CD4-positive, alpha-beta T cell treated with Interferon gamma for 1 hour (primary cell): ENCODE measurements at regions not wholly inside any gene's neighbourhood (a gene's known extent, or its start where the extent isn't known, plus 50 kb on each side); places are given as distances from the start of the nearest gene placed in this dataset.
"Not testable (repeated sequence)": the region's sequence is repeated elsewhere in the genome, so short reads cannot be mapped to it uniquely, and the experiment has no call there.

Experiments
- DNase-seq: peaks from one replicate; pipeline ENCODE4 v3.0.0-alpha.2; 2020

DNA sequence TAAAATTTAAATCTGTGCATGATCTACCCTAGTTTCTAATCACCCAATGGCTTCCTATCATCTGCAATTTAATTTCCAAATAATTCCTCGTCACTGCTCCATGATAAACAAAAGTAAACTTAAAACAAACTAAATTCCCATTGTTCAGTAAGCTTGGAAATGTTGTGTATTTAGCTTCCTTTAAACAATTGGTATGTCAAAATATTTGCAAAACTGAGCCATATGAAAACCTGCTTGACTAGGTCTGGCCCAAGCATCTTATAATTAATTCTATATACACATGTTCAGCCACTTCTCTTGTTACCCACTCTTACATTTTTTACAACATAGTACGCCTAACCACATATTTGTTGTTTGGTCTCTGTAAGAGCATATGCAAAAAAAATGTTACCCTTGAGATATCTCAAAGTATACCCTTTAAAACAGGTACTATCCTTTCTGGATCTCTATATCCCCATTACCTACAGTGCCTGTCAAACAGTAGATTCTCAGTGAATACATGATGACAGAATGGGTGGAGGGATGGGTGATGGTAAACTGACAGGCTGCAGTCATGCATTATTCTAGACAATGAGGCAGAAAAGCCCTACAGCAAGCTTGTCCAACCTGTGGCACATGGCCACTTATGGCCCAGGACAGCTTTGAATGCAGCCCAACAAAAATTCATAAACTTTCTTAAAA is 1277.9 kb upstream of the TENM4 start:
- no peak for DNase-seq

DNA sequence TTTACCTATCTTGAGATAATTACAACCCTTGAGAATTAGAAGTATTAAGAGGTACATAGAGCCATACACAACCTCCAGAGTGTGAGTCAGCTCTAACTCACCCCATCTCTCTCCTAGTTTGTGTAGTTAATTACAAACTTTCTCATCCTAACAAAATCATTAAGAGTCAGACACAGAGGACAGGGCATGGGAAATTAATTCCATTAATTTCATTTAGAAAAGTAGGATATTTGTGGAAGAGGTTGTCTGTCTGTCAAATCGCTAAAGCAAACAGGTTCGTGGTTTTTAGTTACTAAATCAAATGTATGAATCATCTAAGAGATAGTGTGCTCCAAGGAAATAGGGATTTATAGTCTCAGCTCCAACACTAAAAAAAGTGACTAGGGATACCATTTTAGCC is 1261.4 kb upstream of the TENM4 start:
- DNase-seq: no peak

DNA sequence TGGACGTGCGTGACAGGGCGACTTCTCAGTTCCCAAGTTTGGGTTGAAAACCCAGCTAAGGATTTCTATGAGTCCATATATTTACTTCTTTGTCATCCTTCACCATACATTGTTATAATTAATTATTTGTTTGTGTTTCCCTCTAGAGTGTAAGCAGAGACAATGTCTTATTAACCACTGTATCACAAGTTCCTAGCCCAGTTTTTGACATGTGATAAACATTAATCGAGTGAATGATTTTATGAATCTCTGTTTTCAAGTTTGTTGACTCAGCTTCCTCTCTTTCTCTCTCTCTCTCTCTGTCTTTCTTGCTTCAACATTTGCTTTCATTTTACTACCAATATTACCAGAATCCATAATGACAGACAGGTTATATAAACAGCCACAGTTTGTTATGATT is 1259.6 kb upstream of the TENM4 start:
- no peak for DNase-seq

DNA sequence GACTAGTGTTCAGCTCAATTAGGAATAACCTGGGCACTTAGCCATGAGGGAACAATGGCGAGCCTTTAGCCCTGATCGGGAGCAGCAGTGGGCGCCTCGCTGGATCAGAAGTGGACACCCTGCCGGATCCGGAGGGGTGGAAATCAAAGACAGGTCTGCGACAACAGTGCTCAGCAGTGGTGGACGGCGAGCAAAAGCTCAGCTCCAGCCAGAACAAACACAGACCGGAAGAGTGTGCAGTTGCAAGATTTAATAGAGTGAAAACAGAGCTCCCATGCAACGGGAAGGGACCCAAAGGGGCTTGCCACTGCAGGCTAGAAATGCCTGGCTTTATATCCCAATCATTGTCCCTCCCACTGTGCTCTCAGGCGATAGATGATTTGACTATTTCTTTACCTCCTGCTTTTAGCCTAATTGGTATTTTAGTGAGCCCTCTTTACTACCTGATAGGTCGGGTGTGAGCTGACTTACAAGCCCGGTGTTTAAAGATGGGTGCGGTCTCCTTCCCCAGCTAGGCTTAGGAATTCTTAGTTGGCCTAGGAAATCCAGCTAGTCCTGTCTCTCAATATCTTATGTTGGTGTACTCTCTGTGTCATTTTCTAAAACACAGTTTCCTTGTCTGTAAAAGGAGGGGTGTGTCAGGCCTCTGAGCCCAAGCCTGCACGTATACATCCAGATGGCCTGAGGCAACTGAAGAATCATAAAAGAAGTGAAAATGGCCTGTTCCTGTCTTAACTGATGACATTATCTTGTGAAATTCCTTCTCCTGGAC is 1258.8 kb upstream of the TENM4 start:
- DNase-seq: not testable (repeated sequence)

DNA sequence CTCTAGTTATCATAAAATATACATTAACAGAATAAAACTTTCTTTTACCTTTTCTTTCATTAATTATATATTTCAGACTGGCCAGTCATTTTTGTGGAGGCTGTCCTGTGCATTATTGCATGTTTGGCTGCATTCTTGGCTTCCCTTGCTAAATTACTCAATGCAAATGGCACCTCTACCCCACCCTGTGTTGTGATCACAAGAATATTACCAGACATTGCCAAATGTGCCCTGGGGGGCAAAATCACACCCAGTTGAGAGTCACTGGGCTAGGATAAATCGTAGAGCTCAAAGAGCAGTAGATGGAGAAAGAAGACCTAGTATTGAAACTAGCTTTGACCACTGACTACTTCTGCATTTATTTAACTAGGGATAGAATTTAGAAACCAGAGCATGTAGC is 1257.8 kb upstream of the TENM4 start:
- DNase-seq: no peak

DNA sequence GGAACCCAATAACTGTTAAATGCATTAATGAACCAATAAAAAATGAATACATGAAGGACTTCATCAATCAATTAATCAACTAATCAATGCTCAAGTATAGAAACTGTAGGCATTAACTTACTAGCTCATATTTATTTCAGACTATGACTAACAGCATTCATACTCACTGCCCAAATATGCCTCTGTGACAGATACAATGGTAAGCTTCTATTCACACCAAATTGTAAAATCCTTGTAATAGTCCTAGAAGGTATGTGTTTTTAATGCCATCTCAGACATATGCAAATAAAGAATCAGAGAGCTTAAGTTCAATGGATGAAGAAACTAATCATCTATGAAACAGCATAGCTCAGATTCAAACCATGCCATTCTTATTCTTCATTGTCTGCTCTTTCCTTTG is 1253.6 kb upstream of the TENM4 start:
- no peak for DNase-seq

DNA sequence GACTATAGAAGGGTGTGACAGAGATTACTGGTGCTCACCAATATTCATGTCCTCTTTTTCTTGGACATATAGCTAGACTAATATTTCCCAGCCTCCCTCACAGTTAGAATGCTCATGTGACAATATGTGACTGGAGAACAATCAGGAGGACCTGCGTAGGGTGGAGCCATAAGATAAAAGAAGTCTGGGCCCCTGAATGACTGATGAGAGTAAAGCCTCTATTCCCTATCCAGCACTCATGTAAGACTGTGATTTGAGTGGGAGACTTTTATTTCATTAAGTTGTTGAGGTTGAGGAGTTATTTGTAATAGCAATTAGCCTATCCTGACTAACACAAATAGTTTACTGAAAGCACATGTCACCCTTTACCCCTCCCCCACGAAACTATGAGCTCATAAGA is 1247.1 kb upstream of the TENM4 start:
- no peak for DNase-seq

DNA sequence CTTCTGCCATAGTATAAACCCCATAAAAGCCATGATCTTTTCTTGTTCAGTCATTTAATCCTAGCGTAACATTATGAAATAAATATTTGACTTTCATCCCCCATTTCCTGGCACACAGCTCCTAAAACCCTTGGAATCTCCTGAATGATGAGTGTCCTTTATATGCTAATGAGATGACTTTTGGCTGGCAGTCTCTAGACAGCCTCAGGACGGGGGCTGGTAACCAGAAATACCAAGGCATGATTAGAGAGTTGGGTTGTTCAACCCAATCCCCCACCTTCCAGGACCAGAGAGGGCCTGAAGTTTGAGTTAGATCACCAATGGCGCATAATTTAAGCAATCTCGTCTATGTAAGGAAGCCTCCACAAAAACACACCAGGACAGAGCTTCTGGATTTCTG is 1246.1 kb upstream of the TENM4 start:
- DNase-seq: no peak

DNA sequence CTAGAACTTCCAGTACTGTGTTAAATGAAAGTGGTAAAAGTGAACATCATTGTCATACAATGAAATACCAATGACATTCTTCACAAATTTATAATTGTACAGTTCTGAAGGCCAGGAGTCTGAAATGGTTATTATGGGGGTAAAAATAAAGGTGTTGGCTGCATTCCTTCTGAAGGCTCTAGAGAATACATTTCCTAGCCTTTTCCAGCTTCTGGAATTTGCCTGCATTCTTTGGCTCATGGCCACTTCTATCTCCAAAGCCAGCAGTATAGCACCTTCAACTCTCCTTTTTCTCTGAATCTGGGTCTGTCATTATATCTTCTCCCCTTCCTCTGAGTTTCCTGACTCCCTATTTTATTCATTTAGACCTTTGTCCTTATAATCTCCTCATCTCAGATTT is 1232.7 kb upstream of the TENM4 start:
- DNase-seq: no peak

DNA sequence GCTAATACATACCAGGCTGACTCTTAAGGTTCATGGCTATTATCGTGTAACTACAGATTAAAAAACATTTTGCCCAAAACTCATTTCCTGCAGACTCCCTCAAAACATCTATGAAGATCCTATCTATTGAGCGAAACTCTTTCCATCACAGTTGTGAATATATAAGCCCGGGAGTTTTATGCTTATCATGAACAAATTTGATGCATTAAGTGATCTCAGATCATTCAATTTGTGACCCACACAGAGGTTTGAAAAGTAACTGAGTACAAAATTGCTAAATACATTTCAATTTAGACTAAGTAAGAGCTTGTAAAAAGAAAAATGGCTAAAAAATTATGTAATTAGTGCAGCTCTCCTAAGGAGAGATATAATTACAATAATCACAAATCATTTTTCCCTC is 1228.8 kb upstream of the TENM4 start:
- no peak for DNase-seq

DNA sequence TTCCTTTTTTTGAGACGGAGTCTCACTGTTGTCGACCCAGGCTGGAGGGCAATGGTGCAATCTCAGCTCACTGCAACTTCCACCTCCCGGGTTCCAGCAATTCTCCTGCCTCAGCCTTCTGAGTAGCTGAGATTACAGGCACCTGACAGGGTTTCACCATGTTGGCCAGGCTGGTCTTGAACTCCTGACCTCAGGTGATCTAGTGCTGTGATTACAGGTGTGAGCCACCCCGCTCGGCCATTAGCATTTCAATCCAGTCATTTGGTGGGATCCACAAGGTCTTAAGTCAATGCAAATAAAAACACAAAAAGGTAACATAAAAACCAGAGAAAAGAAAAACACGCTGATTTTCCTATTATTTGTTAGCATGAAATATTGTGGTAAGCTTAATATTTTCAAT is 1227.2 kb upstream of the TENM4 start:
- no peak for DNase-seq

DNA sequence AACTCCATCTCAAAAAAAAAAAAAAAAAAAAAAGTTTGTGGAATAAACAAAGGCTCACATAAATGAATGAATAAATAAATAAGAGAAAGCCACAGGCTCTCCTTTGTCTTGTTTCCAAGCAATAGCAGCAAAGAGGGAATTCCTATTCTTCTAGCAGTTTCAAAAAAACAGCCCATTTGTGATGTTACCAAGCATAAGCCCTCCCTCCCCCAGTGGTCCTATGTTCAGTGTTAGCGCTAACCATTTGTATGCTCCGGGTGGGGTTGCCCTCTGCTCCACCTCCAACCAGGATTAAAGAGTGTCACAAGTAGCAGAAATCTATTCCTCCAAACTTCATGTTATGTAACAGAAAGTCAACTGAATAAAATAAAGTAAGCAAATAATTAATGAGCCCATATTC is 1215.0 kb upstream of the TENM4 start:
- no peak for DNase-seq

DNA sequence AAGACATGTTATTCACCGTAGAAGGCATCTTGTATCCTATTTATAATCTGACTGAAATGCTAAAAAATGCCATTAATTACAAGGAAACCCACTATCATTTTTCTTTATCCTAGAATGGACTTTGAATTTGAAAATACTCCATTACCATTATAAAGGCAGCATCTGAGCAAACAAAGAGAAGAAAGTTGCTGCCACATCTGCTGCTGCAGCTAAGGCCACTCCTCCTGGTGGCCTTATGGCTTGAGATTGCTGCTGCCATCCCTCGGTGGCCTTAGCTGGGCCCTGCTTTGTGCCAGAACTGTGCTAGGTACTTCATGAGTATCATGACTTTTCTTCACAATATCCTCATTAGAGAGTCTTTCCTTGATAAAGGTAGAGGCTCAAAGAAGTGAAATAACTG is 1210.1 kb upstream of the TENM4 start:
- DNase-seq: no peak

DNA sequence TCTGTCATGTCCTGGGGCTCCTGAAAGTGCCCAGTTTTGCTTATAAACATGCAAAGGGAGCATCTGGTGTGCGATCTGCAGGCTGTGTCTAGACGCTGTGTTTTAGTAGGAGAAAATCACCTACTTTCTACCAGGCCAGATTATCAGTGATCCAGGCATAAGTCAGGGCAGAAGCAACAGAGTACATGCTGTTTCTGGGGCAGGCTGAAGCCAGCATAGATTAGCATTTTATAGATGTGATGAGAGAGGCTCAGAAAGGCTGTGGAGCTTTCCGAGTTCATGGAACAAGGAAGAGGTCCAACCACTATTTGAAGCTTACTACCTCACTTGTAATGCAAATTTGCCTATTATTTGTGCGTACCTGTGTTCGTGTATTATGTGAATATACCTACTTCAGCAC is 1208.4 kb upstream of the TENM4 start:
- no peak for DNase-seq

DNA sequence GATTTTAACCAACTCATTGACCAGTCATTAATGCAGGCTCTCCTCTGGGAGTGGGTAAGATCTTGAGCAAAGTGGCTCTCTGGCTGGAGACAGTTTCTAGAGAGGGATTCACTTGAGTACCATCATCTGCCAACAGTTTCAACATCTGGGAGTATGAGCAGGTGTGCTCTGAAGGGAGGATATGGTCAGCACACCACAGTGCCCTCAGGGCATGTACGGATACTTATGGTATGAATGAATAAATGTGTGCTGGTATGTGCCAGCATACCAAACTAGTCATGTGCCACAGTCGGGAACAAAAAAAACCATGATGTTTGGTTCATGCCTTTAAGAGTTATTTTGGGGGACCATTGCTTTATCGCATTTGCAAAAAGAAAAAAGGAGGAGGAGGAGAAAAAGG is 1197.5 kb upstream of the TENM4 start:
- DNase-seq: no peak

DNA sequence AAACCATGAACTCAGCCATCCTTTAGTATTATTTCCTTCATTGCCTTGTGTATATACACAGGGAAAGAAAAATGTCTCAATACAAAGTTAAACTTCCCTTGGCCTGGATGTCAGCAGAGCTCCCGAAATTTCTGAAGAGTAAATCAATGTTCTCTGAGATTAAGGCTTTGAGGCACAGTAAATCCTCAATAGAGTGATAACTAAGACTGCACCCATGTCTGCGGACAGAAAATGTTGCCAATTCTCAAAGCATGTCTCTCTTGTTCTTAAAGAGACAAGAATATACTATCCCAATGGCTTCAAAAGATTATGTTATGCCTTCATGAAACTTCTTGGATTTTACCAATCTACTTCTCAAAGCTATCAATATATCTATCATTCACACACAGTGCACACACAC is 1196.7 kb upstream of the TENM4 start:
- DNase-seq: no peak

DNA sequence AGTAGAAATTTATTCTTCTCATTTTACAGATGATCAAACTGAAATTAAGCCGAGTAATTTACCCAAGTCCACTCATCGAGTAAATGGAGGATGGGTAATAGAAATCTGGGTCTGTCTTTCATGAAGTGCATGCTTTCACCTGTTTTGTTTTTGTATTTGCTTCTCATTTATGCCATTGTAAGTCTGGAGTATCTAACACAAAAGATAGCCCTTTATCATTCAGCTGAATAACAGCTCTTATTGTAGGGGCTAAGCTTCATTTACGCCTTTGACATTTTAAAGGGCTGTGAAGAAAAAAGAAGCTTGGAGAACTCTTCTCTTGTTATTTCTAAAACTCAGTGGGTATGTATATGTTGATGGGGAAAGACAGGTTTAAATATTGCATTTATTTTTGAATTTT is 1196.2 kb upstream of the TENM4 start:
- no peak for DNase-seq

DNA sequence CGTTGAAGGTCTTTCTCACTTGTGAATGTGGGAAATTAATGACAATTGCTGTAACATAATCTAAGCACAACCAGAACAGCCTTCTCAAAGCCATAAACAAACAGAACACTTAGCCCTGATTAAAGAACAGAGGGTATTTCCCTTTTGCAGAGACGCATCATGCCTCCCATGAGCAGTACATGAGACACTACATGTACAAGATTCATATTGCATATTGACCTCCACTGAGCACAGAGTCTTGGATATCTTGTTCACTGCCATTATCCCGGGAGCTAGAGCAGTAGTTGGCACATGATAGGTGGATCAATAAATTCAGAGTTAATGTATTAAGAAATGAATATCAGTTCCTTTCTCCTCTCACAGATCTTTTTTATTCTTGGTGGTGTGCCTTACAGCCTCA is 1194.3 kb upstream of the TENM4 start:
- no peak for DNase-seq

DNA sequence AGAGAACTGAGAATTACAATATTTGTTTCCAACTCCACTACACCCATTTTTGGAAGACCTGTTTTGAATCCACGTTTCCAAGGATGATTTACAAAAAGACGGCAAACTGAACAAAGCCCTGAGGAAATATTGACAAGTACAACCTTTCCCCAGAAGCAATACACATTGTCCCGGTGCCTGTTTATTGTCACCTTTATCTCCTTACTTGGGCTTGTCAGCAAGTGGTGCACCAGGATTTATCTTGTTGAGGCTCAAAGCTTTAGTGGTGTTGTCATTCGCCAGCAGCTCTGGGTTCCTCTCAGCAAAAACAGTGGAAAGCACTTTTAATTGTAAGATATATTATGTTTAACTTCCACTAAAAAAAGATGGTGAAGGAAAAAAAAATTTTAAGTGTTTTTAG is 1191.9 kb upstream of the TENM4 start:
- DNase-seq: no peak

DNA sequence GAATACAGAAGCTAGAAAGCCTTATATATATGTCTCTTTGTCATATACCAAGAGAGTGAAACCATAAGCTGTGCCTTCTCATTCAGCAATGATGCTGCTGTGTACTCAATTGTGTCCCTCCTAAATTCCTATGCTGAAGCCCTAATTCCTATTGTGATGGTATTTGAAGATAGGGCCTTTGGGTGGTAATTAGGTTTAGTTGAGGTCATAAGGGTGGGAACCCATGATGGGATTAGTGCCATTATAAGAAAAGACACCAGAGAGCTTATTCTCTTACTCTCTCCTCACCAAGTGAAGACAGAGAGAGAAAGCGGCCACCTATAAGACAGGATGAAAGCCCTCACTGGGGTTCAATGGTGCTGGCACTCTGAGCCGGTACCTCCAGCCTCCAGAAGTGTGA is 1191.3 kb upstream of the TENM4 start:
- no peak for DNase-seq

DNA sequence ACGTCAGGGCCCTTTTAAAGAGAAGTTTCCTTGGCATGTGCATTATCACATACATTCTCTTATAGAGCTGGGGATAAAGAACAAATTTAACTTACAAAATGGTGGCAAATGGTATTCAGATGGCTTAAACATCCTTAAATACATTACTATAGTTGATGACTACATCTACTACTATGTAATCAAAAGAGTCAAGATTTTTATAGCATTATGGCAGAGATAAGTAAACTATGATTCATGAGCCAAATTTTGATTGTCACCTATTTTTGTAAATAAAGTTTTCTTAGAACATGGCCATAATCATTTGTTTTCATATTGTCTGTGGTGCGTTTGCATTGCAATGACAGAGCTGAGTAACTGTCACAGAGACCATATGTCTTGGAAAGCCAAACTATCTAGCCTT is 1188.6 kb upstream of the TENM4 start:
- DNase-seq: no peak

DNA sequence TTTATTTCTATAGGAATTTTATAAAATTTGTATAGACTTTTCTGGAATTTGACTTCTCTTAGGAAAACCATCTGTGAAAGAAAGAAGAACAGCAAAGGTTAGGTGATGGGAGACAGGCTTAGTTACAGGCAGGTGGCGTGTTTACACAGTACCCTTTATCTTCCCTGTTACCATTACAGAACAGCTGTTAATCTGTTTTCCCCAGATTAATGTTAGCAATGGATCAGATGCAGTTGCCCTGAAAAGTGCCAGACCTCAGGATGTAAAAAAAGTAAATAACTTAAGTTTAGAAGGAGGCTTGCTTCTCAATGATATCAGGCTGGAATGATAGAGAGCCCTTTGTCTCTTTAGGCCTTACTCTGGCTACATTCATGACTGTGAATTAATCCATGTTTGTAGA is 1186.5 kb upstream of the TENM4 start:
- no peak for DNase-seq

DNA sequence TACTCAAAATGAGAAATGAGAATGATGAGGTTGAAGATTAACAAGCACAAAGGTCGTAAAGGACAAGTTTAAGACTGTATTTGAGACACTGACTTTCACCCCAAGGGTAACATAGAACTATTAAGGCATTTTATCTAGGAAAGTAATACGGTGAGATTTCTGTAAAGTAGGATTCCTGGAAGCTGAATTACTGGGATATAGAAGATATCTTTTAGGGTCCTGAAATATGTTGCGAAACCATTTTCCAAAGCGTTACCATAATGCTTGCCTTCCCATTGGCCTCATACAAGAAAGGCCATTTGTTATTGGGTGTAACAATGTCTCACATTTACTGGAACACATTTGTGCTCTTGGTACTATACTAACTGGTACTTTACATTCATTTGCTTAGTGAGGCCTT is 1185.9 kb upstream of the TENM4 start:
- DNase-seq: no peak

DNA sequence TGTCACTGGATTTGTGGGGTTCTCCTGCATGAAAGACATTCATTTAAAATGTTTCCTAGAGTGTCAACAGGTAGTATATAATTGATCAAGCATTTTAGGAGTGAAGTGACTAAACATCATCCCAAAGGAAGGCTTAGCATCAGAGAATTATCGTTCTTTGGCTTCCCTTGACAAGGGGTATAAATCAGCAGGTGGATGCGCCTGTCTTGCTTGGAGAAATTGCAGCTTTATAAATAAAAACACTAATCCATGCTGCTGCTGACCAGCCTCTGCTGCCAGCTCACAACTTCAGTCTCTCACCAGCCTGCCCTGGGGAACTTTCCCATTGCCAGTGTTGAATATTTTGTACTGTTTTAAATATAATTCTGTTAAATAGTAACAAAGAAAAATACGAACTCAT is 1184.7 kb upstream of the TENM4 start:
- DNase-seq: no peak

DNA sequence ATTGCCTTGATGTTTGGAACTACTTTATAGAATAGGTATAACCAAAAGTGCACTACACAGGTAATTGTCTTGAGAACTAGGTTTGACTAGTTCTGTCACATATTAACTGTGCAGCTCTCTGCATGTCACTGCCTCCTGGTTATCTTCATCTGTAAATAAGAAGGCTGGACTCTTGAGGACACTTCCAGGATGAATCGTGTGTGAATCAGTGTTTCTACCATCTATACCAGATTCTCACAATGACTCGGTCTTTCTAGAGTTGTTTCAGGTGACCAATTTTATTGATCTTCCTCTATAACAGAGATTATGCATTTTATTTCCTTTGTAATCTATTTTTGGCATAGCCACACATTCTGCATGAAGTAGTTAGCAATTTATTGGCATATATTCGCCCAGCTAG is 1181.0 kb upstream of the TENM4 start:
- DNase-seq: no peak
